Kidney glomerular epithelial cell (primary cell): ENCODE measurements at regions not wholly inside any gene's neighbourhood (a gene's known extent, or its start where the extent isn't known, plus 50 kb on each side); places are given as distances from the start of the nearest gene placed in this dataset.
"Not testable (repeated sequence)": the region's sequence is repeated elsewhere in the genome, so short reads cannot be mapped to it uniquely, and the experiment has no call there.

Experiments
- DNase-seq: peaks from one replicate; lab custom pipeline; 2025; lab: John Stamatoyannopoulos, UW

- DNase-seq, result no peak
These were observed 103.5 kb upstream of the BMAL1 start for GRCh38 chr11:13174090-13174489.

- peak; percentile 51 for DNase-seq
These were observed 94.3 kb upstream of the BMAL1 start for GRCh38 chr11:13183094-13183825.

- DNase-seq, result no peak
These were observed 93.8 kb upstream of the BMAL1 start for GRCh38 chr11:13183826-13184196.

GRCh38 chr11:13184295-13184794 is 93.2 kb upstream of the BMAL1 start:
- no peak for DNase-seq

GRCh38 chr11:13188179-13188578 is 89.4 kb upstream of the BMAL1 start:
- DNase-seq, result no peak

GRCh38 chr11:13189561-13190426 is 87.8 kb upstream of the BMAL1 start:
- DNase-seq, result no peak

GRCh38 chr11:13193613-13194012 is 84.0 kb upstream of the BMAL1 start:
- no peak for DNase-seq

- not testable (repeated sequence) for DNase-seq
These were observed 80.2 kb upstream of the BMAL1 start for GRCh38 chr11:13197374-13197773.

- no peak for DNase-seq
These were observed 72.1 kb upstream of the BMAL1 start for GRCh38 chr11:13205486-13205885.

GRCh38 chr11:13206086-13206640 is 71.4 kb upstream of the BMAL1 start:
- DNase-seq, result no peak

- DNase-seq, result no peak
These were observed 70.3 kb upstream of the BMAL1 start for GRCh38 chr11:13207270-13207664.

GRCh38 chr11:13207665-13208594 is 69.7 kb upstream of the BMAL1 start:
- peak; percentile 89 for DNase-seq

GRCh38 chr11:13208921-13209320 is 68.7 kb upstream of the BMAL1 start:
- no peak for DNase-seq

GRCh38 chr11:13209379-13209778 is 68.2 kb upstream of the BMAL1 start:
- no peak for DNase-seq

GRCh38 chr11:13210424-13210823 is 67.2 kb upstream of the BMAL1 start:
- DNase-seq, result peak; percentile 71

- DNase-seq, result no peak
These were observed 63.3 kb upstream of the BMAL1 start for GRCh38 chr11:13214276-13214675.

- DNase-seq, result peak; percentile 44
These were observed 62.4 kb upstream of the BMAL1 start for GRCh38 chr11:13215149-13215548.

- DNase-seq, result peak; percentile 98
These were observed 61.4 kb upstream of the BMAL1 start for GRCh38 chr11:13216019-13216710.

- DNase-seq, result no peak
These were observed 60.9 kb upstream of the BMAL1 start for GRCh38 chr11:13216711-13217075.

GRCh38 chr11:13218685-13219084 is 58.9 kb upstream of the BMAL1 start:
- DNase-seq, result not testable (repeated sequence)

GRCh38 chr11:13220148-13220547 is 57.4 kb upstream of the BMAL1 start:
- no peak for DNase-seq
